Heart left ventricle (tissue), 16 donors: ENCODE measurements at regions not wholly inside any gene's neighbourhood (a gene's known extent, or its start where the extent isn't known, plus 50 kb on each side); places are given as distances from the start of the nearest gene placed in this dataset.

Experiments
- ATAC-seq, 4 donors: fragments of 200-7000 bp; cut with Tn5 transposase; one replicate each; pipeline ENCODE4 v1.9.1; 2020 to 2022; ENCODE audit warnings: moderate library complexity in 4 of 4, mild to moderate bottlenecking in 3 of 4, moderate number of reproducible peaks in 1 of 4
- DNase-seq, 5 donors: peaks; one replicate each; pipeline ENCODE4 v3.0.0-alpha.2; 2020
- H3K27ac ChIP-seq, 12 donors: fragments of 200-600 bp; sonication (generic) in 4 of 12; one replicate each; pipeline versions ENCODE4 v1.5.0 to v1.8.0; 2016 to 2022; ENCODE audit warnings: mild to moderate bottlenecking in 2 of 12
- H3K27me3 ChIP-seq, 9 donors: fragments of 200-600 bp; sonication (generic) in 2 of 9; one replicate each; pipeline versions ENCODE4 v1.5.1 to v1.8.0; 2016 to 2022; ENCODE audit warnings: mild to moderate bottlenecking in 3 of 9
- H3K36me3 ChIP-seq, 9 donors: fragments of 200-600 bp; sonication (generic) in 2 of 9; one replicate each; pipeline versions ENCODE4 v1.5.0 to v1.8.0; 2018 to 2022; ENCODE audit warnings: mild to moderate bottlenecking in 2 of 9
- H3K4me1 ChIP-seq, 12 donors: fragments of 200-600 bp; sonication (generic) in 4 of 12; one replicate each; pipeline versions ENCODE4 v1.5.0 to v1.8.0; 2016 to 2022; ENCODE audit warnings: mild to moderate bottlenecking in 3 of 12
- H3K4me3 ChIP-seq, 12 donors: fragments of 200-600 bp; sonication (generic) in 4 of 12; one replicate each; pipeline versions ENCODE4 v1.5.0 to v1.8.0; 2017 to 2022; ENCODE audit warnings: mild to moderate bottlenecking in 9 of 12, moderate library complexity in 4 of 12
- H3K9me3 ChIP-seq, 12 donors: fragments of 200-600 bp; sonication (generic) in 4 of 12; one replicate each; pipeline versions ENCODE4 v1.5.0 to v1.8.0; 2016 to 2022; ENCODE audit warnings: mild to moderate bottlenecking in 1 of 12
- CTCF ChIP-seq, 12 donors: fragments of 200-600 bp; sonication (generic) in 4 of 12; IDR thresholded peaks; one replicate each; pipeline versions ENCODE4 v1.5.0 to v1.8.0; 2018 to 2022; ENCODE audit warnings: antibody characterized with exemption in 12 of 12, mild to moderate bottlenecking in 5 of 12
- POLR2A ChIP-seq, 2 donors: fragments of 450-650 bp; IDR thresholded peaks; one replicate each; pipeline ENCODE4 v1.6.1; 2017; ENCODE audit warnings: antibody characterized with exemption in 2 of 2, mild to moderate bottlenecking in 2 of 2, moderate library complexity in 2 of 2
- WGBS, 4 donors: extraction: QIAGEN DNeasy Blood & Tissue Kit in 2 of 4; methylation state at CpG; one replicate each; pipeline versions ENCODE4 v1.1.5 to v1.1.7; 2013 to 2018; 5-methylcytosine and 5-hydroxymethylcytosine counted together
- intact Hi-C, 10 donors: fragments of 100-400 bp; cut with DNase I; formaldehyde crosslinking; loops; one replicate each; pipeline versions ENCODE4 v1.11.1 to v1.14.2; 2022
- donor health status: ischemic (EF 13 %, LVEDD 7.1; RV severe dilation, severe dysfunction).
- donor health status: healthy with polysubstance abuse.
- donor health status: DM: no; HTN: yes; CAD: no.
- donor health status: DM: no; HTN: no; CAD: no.
- donor health status: ischemic (EF 25% LVEDD 6.9; RV normal size, moderate dysfunction).
- donor health status: ischemic (EF 25% LVEDD 5.7; RV mildly dilated, moderate dysfunction).
- donor health status: healthy.
- donor health status: DM: yes; HTN: yes; CAD: no.
- donor health status: ischemic (EF 35%, LVEDD 5.7; RV mildly dilated, moderate dysfunction).
- donor health status: nonischemic (EF 11% LVEDD 7.7; RV severe dilation, severe dysfunction).
- donor health status: DM: yes; HTN: yes; CAD: no.
- donor health status: PGD.
- donor health status: ischemic (EF 29% LVEDD 5.4; RV normal size, mild dysfunction).
- donor health status: nonischemic (EF 23%, LVEDD 6.1; RV moderate dilation, normal function).

DNA sequence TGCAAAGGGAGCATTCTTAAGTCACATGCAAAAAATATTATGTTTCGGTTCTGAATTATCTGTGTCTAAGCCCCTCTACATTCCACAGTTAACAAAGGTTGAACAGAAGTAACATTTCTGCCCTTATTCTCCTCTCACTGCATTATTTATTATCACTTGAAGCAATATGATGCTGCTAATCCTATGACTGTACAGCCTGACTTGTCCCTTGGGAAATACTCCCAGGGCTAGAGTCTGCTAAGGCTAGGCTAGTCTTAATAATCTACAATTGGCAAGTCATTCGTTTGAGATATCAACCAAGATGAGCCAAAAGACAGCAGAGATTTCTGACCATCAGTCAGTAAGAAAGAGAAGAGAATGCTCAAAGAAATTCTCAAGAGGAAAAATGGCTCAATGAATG, 226.9 kb upstream of the HCCS start:
- no peaks in the 10 kb centered on the region for H3K9me3 ChIP-seq
- 50 to 71% (median 62%) methylated on average over 2 of the region's 2 CpGs for WGBS, 4 donors
- DNase-seq (no peak), ATAC-seq (no peak)
- intact Hi-C loops, result no loop called here
- H3K27me3 ChIP-seq, result no peaks in the 10 kb centered on the region
- no peaks in the 10 kb centered on the region for H3K4me1 ChIP-seq
- H3K27ac ChIP-seq, result no peak overlapping the region
- no peaks in the 10 kb centered on the region for H3K36me3 ChIP-seq
- TF ChIP-seq POLR2A (IDR thresholded peaks at IDR 0.05) (no peak), CTCF (IDR thresholded peaks at IDR 0.05) (no peak)
- no peak overlapping the region for H3K4me3 ChIP-seq

DNA sequence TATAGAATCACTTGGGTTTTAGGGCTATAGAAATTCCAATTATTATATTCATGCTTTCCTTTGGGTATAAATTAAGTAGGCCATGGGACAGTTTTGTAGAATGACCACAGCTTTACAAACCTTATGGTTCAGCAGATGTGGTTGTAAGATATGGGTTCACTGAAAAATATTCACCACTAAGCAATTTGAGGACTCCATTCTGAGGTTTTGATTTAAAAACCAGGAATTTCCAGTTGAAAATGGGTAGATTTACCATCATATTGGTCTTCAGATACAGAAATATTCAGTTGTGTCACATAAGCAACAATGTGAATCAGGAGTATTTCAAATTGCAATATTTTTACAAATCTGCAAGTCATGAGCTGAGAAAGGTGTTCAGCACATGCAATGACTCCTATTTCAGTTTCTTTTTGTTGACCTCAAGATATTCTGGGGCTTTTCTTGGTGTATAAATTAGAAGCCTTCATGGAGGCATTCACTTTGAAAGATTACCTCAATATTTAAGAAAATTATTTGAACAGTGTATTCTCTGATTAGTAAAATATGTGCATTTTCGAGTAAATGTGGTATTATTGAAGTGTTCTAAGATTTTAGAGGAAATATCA, 218.4 kb upstream of the HCCS start:
- H3K9me3 ChIP-seq, result peaks cover 0 to 10% (median 0%) of the 10 kb centered on the region in 12 donors
- H3K27me3 ChIP-seq, result no peaks in the 10 kb centered on the region
- H3K4me1 ChIP-seq, result no peaks in the 10 kb centered on the region
- no peaks in the 10 kb centered on the region for H3K36me3 ChIP-seq
- no peak for TF ChIP-seq CTCF (IDR thresholded peaks at IDR 0.05)
- TF ChIP-seq POLR2A (IDR thresholded peaks at IDR 0.05), result no peak
- no peak overlapping the region for H3K27ac ChIP-seq
- ATAC-seq (no peak), DNase-seq (no peak)
- WGBS, 4 donors, result 41 to 87% (median 66%) methylated on average over 1 of the region's 1 CpG
- H3K4me3 ChIP-seq, result no peak overlapping the region
- intact Hi-C loops, result no loop called here

DNA sequence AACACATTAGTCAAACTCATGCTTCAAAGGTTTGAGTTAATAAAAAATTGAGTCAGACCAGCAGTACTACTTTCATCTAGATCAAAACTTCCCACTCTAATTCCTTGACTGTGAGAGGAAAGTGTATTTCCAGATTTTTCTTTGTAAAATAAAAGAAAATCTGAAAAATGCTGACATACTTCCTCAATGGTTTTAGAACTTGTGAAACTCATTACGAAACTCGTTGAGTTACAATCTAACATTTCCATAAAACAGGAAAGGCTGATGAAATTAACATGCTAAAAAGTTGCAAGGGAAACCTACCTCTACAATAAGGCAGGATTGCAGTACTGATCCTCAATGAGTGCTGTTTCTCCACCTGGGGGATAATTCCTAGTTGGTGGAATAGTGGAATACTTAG, 217.8 kb upstream of the HCCS start:
- TF ChIP-seq CTCF (IDR thresholded peaks at IDR 0.05) (no peak), POLR2A (IDR thresholded peaks at IDR 0.05) (no peak)
- DNase-seq (no peak), ATAC-seq (no peak)
- Histone ChIP-seq H3K4me3 (no peak overlapping the region), H3K9me3 (peaks cover 0 to 10% (median 0%) of the 10 kb centered on the region in 12 donors), H3K4me1 (no peaks in the 10 kb centered on the region), H3K27ac (no peak overlapping the region), H3K27me3 (no peaks in the 10 kb centered on the region), H3K36me3 (no peaks in the 10 kb centered on the region)
- intact Hi-C loops, result no loop called here
- WGBS, 4 donors, result 68 to 74% (median 69%) methylated on average over 2 of the region's 2 CpGs

GRCh38 chrX:10893976-10894375, 217.2 kb upstream of the HCCS start:
- H3K9me3 ChIP-seq, result peaks cover 0 to 10% (median 0%) of the 10 kb centered on the region in 12 donors
- ATAC-seq (no peak), DNase-seq (no peak)
- intact Hi-C loops, result no loop called here
- no peak overlapping the region for H3K27ac ChIP-seq
- 79 to 96% (median 91%) methylated on average over 7 of the region's 7 CpGs for WGBS, 4 donors
- H3K4me3 ChIP-seq, result no peak overlapping the region
- no peaks in the 10 kb centered on the region for H3K36me3 ChIP-seq
- H3K4me1 ChIP-seq, result no peaks in the 10 kb centered on the region
- no peak for TF ChIP-seq POLR2A (IDR thresholded peaks at IDR 0.05)
- TF ChIP-seq CTCF (IDR thresholded peaks at IDR 0.05), result no peak
- no peaks in the 10 kb centered on the region for H3K27me3 ChIP-seq
